HG03139 (cell line): ENCODE measurements at regions not wholly inside any gene's neighbourhood (a gene's known extent, or its start where the extent isn't known, plus 50 kb on each side); places are given as distances from the start of the nearest gene placed in this dataset.

Experiments
- ATAC-seq: cut with Tn5 transposase; IDR thresholded peaks from one replicate; pipeline ENCODE4 v1.9.1; 2021; ENCODE audit not compliant: unreplicated experiment

DNA sequence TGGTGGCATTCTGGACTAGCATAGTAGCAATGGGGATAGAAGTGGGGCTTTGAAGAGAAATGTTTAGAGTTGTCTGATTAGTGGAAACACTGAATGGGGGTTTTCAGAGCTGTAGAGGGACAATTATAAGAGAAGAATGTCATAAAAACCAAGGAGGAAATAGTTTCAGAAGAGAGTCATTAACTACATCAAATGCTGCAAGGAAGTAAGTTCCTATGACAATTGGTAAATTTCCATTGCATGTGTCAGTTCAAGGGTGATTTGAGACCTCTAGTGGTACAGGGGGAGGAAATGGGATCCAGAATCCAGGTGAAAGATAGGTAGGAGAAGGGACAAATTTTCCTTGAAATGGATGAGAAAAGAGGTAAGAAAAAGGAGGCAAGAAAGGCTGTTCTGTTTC lies 68.3 kb upstream of the TBC1D5 start:
- no peak for ATAC-seq

DNA sequence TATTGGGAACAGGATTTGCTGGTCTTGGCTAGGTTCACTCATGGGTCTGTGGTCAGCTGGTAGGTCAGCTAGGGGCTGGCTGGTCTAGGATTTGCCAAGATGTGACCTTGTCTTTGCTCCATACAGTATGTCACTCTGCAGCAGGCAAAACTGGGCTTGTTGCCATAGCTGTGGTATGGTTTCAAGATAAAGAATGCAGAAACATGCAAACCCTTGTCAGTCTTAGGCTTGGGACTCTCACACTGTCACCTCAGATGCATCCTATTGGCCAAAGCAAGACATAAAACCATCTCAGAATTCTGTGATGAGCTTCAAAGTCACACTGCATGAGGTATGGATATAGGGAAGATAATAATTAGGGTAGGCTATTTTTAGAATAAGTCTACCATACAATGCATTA lies 66.6 kb upstream of the TBC1D5 start:
- ATAC-seq, result no peak

DNA sequence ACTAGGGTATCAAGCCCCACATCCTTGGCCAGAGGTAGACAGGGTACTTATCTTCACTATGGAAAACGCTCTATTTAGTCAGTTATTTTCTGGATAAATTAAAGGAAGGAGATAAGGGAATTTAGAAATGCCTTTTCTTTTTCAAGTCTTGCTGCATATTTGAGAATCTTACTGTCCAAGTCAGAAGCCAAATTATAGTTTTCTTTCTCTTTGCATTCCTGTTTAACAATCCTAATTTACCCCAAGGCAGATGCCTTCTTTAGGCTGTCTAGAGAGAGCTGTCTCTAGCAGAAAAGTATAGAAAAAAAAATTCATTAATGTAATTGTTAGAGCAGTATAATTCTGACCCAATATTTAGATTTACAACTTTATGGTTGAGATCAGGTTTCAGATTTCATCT lies 64.4 kb upstream of the TBC1D5 start:
- no peak for ATAC-seq

DNA sequence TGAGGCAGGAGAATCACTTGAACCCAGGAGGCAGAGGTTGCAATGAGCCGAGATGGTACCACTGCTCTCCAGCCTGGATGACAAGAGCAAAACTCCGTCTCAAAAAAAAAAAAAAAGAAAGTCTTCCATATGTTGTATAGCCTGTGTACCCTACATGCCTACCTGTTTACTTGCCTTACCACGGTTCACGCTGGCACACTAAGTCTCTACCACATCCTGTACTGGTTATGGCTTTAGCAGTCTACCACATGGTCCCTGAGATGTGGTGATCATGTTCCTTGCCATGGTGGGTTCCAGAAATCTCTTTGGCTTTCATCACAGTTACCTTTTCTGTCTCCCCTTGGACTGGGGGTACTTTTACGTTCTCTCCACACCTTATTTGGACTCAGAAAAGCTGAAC lies 63.8 kb upstream of the TBC1D5 start:
- no peak for ATAC-seq

DNA sequence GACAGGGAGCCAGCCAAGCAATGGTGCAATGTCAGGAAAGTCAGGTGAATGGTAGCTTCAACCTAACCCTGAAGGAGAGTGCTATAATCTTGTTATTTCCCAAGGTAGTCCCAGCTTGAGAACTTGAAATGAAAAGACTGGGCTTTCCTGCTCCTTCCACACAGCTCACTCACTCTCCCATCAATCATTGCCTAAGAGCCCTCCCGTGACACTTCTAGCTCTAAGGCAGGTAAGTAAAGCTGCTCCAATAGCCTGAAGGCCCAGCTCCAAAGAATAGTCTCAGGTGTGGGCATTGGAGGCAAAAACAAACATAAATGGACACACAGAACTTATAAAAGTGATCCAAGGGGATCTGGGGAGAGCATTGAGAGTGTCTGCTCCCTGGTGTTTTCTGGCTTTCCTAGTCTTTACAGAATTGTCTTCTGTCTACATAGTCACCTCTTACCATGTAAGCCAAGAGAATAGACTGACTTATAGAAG lies 63.1 kb upstream of the TBC1D5 start:
- ATAC-seq, result no peak

DNA sequence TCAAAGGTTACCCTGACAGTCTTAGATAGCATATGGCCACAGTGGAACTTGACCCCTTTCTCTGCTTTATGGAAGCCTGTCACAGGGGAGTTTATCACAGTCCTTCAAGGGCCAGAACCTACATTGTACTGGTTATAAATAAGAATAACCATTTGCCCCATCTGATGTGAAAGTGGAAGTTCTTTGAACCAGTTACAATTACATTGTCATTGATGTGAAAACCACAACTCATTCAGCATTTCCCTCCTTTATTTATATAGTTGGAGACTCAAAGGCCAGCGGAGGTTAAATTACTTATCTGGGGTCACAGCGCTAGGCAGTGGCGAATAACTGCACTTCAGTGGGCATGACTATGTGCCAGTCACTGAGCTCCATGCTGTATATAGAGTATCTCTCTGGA lies 60.5 kb upstream of the TBC1D5 start:
- ATAC-seq, result peak; percentile 53

DNA sequence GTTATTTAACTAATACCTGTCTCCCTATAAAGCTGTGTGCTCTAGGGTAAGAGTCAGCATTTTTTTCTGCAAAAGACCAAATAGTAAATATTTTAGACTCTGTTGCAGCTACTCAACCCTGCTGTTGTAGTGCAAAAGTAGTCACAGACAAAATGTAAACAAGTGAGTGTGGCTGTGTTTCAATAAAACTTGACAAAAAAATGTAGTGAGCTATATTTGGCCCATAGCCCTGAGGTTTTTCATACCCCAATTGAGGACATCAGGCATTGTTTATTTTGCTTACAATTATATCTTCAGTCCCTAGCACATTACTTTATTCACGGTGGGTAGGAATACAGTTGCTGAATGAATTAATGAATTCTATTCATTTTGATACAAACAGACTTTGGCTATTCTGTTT lies 58.7 kb upstream of the TBC1D5 start:
- ATAC-seq, result no peak

DNA sequence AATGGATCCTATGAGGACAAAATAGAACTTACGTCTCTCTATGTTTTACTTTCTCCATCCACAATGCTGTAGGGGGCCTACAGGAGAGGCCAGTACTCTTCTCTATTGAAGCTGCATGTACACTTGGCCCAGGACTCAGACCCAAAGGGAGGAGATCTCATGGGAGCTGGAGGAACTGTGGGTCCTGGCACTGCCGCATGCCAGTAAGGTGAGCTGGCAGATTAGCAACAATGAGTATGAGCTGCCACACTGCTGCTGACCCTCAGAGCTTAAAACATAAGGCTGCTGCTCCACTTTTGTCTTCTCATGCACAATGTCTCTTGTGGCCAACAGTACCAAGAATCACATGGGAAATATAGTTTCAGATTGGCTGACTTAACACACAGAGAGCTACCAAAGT lies 57.8 kb upstream of the TBC1D5 start:
- no peak for ATAC-seq

DNA sequence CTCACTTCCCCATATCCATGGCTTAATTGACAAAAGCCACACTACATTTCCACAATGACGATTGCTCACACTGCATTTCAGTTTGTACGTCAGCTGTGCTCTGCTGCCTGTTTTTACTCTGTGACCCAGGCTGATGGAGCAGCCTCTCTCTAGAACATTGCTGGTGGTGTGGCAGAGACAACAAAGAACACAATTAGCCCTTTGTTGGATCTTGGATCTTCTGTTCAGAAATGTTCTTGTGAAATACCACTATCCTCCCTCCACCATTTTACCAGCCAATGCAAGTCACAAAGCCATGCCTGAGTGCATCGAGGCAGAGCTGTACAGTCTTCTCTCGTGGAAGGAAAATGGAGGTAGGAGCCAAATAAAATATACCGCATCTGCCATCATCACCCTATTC lies 56.9 kb upstream of the TBC1D5 start:
- ATAC-seq, result no peak

DNA sequence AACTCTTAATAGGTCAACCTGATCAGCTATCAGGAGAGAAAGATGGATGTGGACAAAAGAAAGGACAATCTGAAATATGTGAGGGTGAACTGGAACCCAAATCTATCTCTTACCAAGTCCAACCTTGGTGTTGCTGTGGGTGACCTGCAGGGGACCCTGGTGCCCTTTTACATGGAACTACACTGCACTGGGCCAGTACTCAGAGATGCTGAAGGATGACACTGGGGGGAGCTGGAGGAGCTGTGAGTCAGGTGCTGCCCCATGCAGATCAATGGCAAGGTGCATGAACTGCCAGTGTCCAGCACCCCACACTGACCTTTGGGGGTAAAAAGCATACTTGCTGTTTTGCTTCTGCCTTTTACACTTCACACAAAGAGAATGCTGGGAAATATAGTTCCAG lies 55.6 kb upstream of the TBC1D5 start:
- no peak for ATAC-seq

DNA sequence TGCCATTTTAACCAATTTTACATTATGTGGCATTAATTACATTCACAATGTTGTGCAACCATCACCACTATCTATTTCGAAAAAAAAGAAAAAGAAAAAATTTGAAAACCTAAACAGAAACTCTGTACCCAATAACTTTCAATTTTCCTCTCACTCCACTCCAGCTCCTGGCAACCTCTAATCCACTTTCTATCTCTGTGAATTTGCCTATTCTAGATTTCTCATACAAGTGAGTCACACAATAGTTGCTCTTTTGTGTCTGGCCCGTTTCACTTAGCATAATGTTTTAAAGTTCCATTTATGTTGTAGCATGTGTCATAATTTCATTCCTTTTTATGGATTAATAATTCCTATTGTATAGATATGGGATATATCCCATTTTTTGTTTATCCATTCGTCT lies 53.3 kb upstream of the TBC1D5 start:
- no peak for ATAC-seq

DNA sequence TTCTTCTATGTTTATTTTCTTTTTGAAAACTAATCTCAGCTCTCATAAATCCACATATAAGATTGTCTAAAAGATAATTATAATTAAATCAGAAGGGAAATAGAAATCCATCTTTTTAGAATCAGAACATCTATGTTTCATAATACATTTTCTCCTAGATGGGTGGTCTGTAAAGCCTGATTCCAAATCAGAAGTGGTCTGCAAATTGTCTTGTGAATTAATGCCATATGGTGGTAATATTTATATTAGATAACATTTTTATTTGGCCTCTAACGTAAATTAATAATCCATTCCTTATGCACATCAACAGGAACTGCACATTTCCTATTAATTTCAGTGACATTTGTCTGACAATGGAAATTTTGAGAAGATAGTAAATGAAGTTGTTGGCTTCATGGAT lies 52.8 kb upstream of the TBC1D5 start:
- ATAC-seq, result no peak

DNA sequence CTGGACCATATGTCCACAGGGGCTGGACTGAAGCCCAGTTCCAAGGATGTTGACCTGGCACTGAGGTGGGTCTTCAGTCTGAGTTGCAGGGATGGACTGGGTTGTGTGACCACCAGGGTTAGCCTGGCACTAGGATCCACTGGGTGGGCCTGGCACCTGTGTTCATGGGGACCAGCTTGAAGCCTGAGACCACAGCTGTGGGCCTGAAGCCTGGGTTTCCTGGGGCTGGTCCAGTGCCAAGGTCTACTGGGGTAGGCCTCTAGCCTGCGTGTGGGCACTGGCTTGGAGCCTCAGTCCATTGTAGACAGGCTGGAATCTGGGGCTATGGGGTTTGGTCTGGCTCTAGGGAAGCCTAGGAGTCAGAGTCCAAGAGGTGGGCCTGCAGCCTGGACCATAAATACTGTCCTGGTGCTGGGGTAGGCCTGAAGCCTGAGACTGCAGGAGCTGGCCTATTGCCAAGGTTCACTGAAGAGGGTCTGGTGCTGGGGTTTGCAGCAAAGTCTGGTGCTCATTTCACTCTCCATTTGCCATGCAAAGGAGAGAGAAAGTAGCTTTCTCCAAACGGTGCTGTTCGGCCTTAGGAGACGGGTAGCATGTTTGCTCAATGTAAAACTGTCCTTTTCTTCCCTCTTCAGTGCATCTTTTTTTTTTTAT lies 51.2 kb upstream of the TBC1D5 start:
- no peak for ATAC-seq
